GOT3 (cell line): ENCODE measurements at regions not wholly inside any gene's neighbourhood (a gene's known extent, or its start where the extent isn't known, plus 50 kb on each side); places are given as distances from the start of the nearest gene placed in this dataset.

Experiments used
- DNase-seq: peaks from one replicate; lab custom pipeline; 2025; ENCODE audit warnings: mixed read lengths; lab: John Stamatoyannopoulos, UW

GRCh38 chr13:42720858-42721219 is 60.5 kb upstream of the FAM216B start:
- DNase-seq: no peak

GRCh38 chr13:42722883-42723539 is 58.4 kb upstream of the FAM216B start:
- DNase-seq: no peak

- DNase-seq: no peak
These were observed 52.7 kb upstream of the FAM216B start for GRCh38 chr13:42728507-42729180.

- DNase-seq: no peak
These were observed 51.5 kb upstream of the FAM216B start for GRCh38 chr13:42729857-42730402.
